ENCODE measurements at regions not wholly inside any gene's neighbourhood (a gene's known extent, or its start where the extent isn't known, plus 50 kb on each side); places are given as distances from the start of the nearest gene placed in this dataset.
A peak's percentile ranks its signal among the peaks of the same experiment; 100 is the strongest.

DNA sequence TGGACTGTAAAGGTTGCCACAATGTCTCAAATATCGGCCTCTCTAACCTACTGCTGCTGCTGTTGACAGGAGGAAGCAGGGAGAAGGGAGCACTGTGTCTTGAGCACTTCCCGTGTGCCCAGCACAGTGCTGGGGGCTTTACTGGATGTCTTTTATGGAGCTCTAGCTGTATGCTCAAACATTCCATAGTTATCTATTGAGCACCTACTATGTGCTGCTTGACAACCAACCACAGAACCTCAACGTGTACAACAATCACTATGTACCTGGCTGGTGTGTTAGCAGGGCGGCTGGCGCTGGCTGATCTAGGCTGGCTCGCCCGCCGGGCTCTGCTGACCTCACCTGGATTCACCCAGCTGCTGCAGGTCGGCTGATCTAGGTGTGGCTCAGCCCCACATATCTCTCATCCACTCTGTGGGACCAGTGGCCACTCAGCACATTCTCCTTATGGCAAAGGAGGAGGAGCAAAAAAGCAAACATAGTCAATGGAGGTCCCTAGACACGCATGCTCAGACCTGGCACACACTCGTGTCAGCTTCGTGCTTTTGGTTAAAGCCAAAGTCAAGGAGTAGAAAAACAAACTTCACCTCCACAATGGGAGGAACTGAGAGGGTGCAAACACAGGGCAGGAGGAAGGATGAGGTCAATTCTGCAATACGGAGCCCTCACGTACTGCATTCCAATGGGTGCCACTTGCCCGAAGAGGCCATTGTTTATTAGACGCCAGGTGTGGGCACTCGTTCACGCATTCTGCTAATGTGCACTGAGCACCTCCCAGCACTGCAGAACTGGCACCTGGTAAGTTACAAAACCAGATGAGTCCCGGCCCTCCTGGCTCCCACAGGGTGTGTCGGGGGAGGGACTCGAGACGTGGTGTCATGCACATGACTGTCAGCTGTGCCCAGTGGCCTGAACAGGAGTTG lies 147.2 kb downstream of the SCARB1 start:
- no peak for ATAC-seq (replicated peaks in 6 of 8)
- Histone ChIP-seq H3K27ac (no peak overlapping the region), H3K4me3 (no peak overlapping the region), H3K4me1 (replicated peaks in 1 of 2) (peaks cover 54 to 67% of the 10 kb centered on the region in 2 donors)
- in situ Hi-C loops (cut with MboI; ENCODE audit: low pct_unique_long_range_greater_than_20kb in 2 of 9, low sequenced_read_pairs in 9 of 9, unreplicated experiment in 9 of 9), result no loop called here
- WGBS, 10 experiments, result 89 to 100% (median 94%) methylated on average over 2 to 7 of the region's 22 CpGs; no CpG with 5 or more reads in 3 of the 10 experiments

DNA sequence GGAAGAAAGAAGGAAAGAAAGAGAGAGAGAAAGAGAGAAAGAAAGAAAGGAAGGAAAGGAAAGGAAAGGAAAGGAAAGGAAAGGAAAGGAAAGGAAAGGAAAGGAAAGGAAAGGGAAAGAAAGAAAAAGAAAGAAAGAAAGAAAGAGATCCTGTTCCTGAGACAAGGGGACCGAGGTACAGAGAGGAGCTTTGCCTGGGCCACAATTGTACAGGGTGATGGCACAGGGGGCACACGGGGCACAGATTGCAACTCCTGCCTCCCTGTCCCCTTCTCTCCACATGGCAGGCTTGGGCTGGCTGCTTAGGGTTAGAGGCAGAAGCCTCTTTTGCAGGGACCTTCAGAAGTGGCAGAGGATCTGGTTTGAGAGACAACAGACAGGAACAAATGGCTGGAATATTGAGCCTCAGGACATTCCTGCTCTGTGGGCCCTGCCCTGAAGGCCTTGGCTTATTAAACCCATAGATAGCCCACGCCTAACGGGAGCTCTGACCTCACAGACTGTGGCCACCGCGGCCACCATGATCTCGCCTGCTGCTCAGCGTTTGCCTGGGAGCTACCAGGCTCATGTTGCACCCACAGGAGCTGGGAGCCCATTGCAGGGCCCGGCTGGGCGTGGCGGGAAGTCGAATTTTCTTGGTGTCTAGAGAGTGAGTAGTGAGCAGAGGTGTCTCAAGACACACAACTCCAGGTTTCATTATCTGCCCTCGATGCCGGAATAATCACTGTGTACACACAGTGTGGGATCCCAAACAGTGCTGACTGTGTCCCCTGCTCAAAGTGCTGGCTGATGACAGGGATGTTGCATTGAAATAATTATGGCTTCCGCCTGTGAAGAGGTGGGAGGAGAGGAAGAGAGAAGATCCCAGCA lies 147.9 kb upstream of the NCOR2 start:
- Histone ChIP-seq H3K27ac (peak overlapping the region in 1 of 2 donors; percentile 10), H3K4me1 (replicated peaks in 1 of 2) (peaks cover 51 to 68% of the 10 kb centered on the region in 2 donors), H3K4me3 (no peak overlapping the region)
- WGBS, 10 experiments, result 57 to 90% (median 78%) methylated on average over 1 to 11 of the region's 15 CpGs; no CpG with 5 or more reads in 2 of the 10 experiments
- in situ Hi-C loops (cut with MboI; ENCODE audit: low pct_unique_long_range_greater_than_20kb in 2 of 9, low sequenced_read_pairs in 9 of 9, unreplicated experiment in 9 of 9), result no loop called here
- ATAC-seq (replicated peaks in 6 of 8), result peak in 7 of 8 experiments; percentile 6 to 80 (median 18)

GRCh38 chr12:124713436-124714082 lies 146.1 kb upstream of the NCOR2 start:
- Histone ChIP-seq H3K4me1 (replicated peaks in 1 of 2) (peaks cover 39 to 58% of the 10 kb centered on the region in 2 donors), H3K27ac (peak overlapping the region in 1 of 2 donors; percentile 7), H3K4me3 (no peak overlapping the region)
- in situ Hi-C loops (cut with MboI; ENCODE audit: low pct_unique_long_range_greater_than_20kb in 2 of 9, low sequenced_read_pairs in 9 of 9, unreplicated experiment in 9 of 9), result no loop called here
- 0 to 60% (median 32%) methylated on average over 2 to 15 of the region's 17 CpGs for WGBS, 10 experiments
- peak; percentile 32 to 73 (median 70) for ATAC-seq (replicated peaks in 6 of 8)

GRCh38 chr12:124713041-124713435 lies 145.6 kb upstream of the NCOR2 start:
- ATAC-seq (replicated peaks in 6 of 8), result peak in 3 of 8 experiments; percentile 67 to 72 (median 67)
- 30 to 100% (median 79%) methylated on average over 1 to 10 of the region's 14 CpGs; no CpG with 5 or more reads in 2 of the 10 experiments for WGBS, 10 experiments
- Histone ChIP-seq H3K4me1 (replicated peaks in 1 of 2) (peaks cover 37 to 53% of the 10 kb centered on the region in 2 donors), H3K27ac (peak overlapping the region in 1 of 2 donors; percentile 7), H3K4me3 (no peak overlapping the region)
- in situ Hi-C loops (cut with MboI; ENCODE audit: low pct_unique_long_range_greater_than_20kb in 2 of 9, low sequenced_read_pairs in 9 of 9, unreplicated experiment in 9 of 9), result no loop called here

- Histone ChIP-seq H3K27ac (peak overlapping the region in 1 of 2 donors; percentile 48), H3K4me3 (no peak overlapping the region), H3K4me1 (replicated peaks in 1 of 2) (peaks cover 37 to 45% of the 10 kb centered on the region in 2 donors)
- in situ Hi-C loops (cut with MboI; ENCODE audit: low pct_unique_long_range_greater_than_20kb in 2 of 9, low sequenced_read_pairs in 9 of 9, unreplicated experiment in 9 of 9), result no loop called here
- peak in 3 of 8 experiments; percentile 20 to 36 (median 26) for ATAC-seq (replicated peaks in 6 of 8)
- WGBS, 10 experiments, result 10 to 89% (median 70%) methylated on average over 1 to 11 of the region's 11 CpGs; no CpG with 5 or more reads in 1 of the 10 experiments
These were observed 143.9 kb upstream of the NCOR2 start for GRCh38 chr12:124711344-124711743.

- ATAC-seq (replicated peaks in 6 of 8), result peak in 1 of 8 experiments; percentile 30
- H3K4me1 ChIP-seq (replicated peaks in 1 of 2), result peaks cover 32 to 39% of the 10 kb centered on the region in 2 donors
- in situ Hi-C loops (cut with MboI; ENCODE audit: low pct_unique_long_range_greater_than_20kb in 2 of 9, low sequenced_read_pairs in 9 of 9, unreplicated experiment in 9 of 9), result no loop called here
- no peak overlapping the region for H3K4me3 ChIP-seq
- WGBS, 10 experiments, result 49 to 100% (median 87%) methylated on average over 1 to 8 of the region's 8 CpGs
- H3K27ac ChIP-seq, result no peak overlapping the region
These were observed 142.6 kb upstream of the NCOR2 start for GRCh38 chr12:124709722-124710687.

- in situ Hi-C loops (cut with MboI; ENCODE audit: low pct_unique_long_range_greater_than_20kb in 2 of 9, low sequenced_read_pairs in 9 of 9, unreplicated experiment in 9 of 9), result no loop called here
These were observed 139.9 kb upstream of the NCOR2 start for GRCh38 chr12:124707316-124707715.

DNA sequence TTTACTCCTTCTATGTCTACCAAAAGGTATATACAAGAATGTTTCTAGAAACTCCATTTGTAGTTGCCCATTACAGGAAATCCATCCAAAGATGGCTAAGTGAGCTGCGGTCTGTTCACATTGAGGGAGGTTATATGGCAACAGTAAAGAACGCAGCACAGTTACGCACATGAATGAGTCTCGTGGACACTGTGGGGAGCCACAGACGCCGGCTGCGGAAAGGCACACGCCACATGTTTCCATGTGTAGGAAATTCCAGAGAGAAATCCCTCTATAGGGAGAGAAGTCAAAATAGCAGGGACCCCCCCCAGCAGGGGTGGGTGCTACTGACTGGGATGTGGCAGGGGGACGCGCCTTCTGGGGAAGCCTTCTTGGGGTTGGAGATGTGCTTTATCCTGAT lies 139.0 kb upstream of the NCOR2 start:
- 71 to 93% (median 84%) methylated on average over 1 to 7 of the region's 10 CpGs; no CpG with 5 or more reads in 4 of the 10 experiments for WGBS, 10 experiments
- H3K4me1 ChIP-seq (replicated peaks in 1 of 2), result peaks cover 14 to 23% of the 10 kb centered on the region in 2 donors
- H3K4me3 ChIP-seq, result no peak overlapping the region
- no peak for ATAC-seq (replicated peaks in 6 of 8)
- no peak overlapping the region for H3K27ac ChIP-seq
- in situ Hi-C loops (cut with MboI; ENCODE audit: low pct_unique_long_range_greater_than_20kb in 2 of 9, low sequenced_read_pairs in 9 of 9, unreplicated experiment in 9 of 9), result no loop called here

More at GRCh38 chr12:124707316-124707715, 139.9 kb upstream of the NCOR2 start:
- ATAC-seq (replicated peaks in 6 of 8), result no peak
- WGBS, 10 experiments, result 92 to 100% (median 100%) methylated on average over 1 to 5 of the region's 8 CpGs; no CpG with 5 or more reads in 4 of the 10 experiments
- Histone ChIP-seq H3K4me1 (replicated peaks in 1 of 2) (peaks cover 17 to 26% of the 10 kb centered on the region in 2 donors), H3K4me3 (no peak overlapping the region), H3K27ac (no peak overlapping the region)

- Histone ChIP-seq H3K27ac (peak overlapping the region in 1 of 2 donors; percentile 8), H3K4me3 (no peak overlapping the region), H3K4me1 (replicated peaks in 1 of 2) (peaks cover 11 to 23% of the 10 kb centered on the region in 2 donors)
- in situ Hi-C loops (cut with MboI; ENCODE audit: low pct_unique_long_range_greater_than_20kb in 2 of 9, low sequenced_read_pairs in 9 of 9, unreplicated experiment in 9 of 9), result no loop called here
- WGBS, 10 experiments, result 61 to 100% (median 80%) methylated on average over 1 to 10 of the region's 11 CpGs; no CpG with 5 or more reads in 3 of the 10 experiments
- peak in 2 of 8 experiments; percentile 33 to 38 for ATAC-seq (replicated peaks in 6 of 8)
These were observed 138.2 kb upstream of the NCOR2 start for GRCh38 chr12:124705545-124706138.

- in situ Hi-C loops (cut with MboI; ENCODE audit: low pct_unique_long_range_greater_than_20kb in 2 of 9, low sequenced_read_pairs in 9 of 9, unreplicated experiment in 9 of 9), result no loop called here
- H3K4me1 ChIP-seq (replicated peaks in 1 of 2), result peaks cover 10 to 19% of the 10 kb centered on the region in 2 donors
- H3K27ac ChIP-seq, result no peak overlapping the region
- ATAC-seq (replicated peaks in 6 of 8), result no peak
- WGBS, 10 experiments, result 60 to 100% (median 81%) methylated on average over 1 to 5 of the region's 13 CpGs; no CpG with 5 or more reads in 2 of the 10 experiments
- H3K4me3 ChIP-seq, result no peak overlapping the region
These were observed 137.2 kb upstream of the NCOR2 start for GRCh38 chr12:124704619-124705018.

- Histone ChIP-seq H3K4me1 (replicated peaks in 1 of 2) (peaks cover 6 to 15% of the 10 kb centered on the region in 2 donors), H3K27ac (no peak overlapping the region), H3K4me3 (no peak overlapping the region)
- in situ Hi-C loops (cut with MboI; ENCODE audit: low pct_unique_long_range_greater_than_20kb in 2 of 9, low sequenced_read_pairs in 9 of 9, unreplicated experiment in 9 of 9), result no loop called here
- no peak for ATAC-seq (replicated peaks in 6 of 8)
- 61 to 100% (median 84%) methylated on average over 1 to 8 of the region's 8 CpGs; no CpG with 5 or more reads in 2 of the 10 experiments for WGBS, 10 experiments
These were observed 136.4 kb upstream of the NCOR2 start for GRCh38 chr12:124703856-124704255.
